ENCODE measurements at regions not wholly inside any gene's neighbourhood (a gene's known extent, or its start where the extent isn't known, plus 50 kb on each side); places are given as distances from the start of the nearest gene placed in this dataset.

GRCh38 chr13:97766749-97767148, 186.7 kb upstream of the IPO5 start:
- TF ChIP-seq GTF2I (CRISPR knock-in tag; conservative IDR thresholded peaks at IDR 0.05) (no peak), ESRRA (CRISPR knock-in tag; IDR thresholded peaks at IDR 0.05; ENCODE audit: borderline replicate concordance) (no peak), CBFB (CRISPR knock-in tag; IDR thresholded peaks at IDR 0.05; ENCODE audit: low read depth) (no peak), SMAD4 (CRISPR knock-in tag; IDR thresholded peaks at IDR 0.05) (no peak), ZNF317 (CRISPR knock-in tag; IDR thresholded peaks at IDR 0.05; ENCODE audit: borderline replicate concordance, low read depth) (no peak), JUN (CRISPR knock-in tag; IDR thresholded peaks at IDR 0.05) (no peak)
- TF ChIP-seq, protein P1, sequence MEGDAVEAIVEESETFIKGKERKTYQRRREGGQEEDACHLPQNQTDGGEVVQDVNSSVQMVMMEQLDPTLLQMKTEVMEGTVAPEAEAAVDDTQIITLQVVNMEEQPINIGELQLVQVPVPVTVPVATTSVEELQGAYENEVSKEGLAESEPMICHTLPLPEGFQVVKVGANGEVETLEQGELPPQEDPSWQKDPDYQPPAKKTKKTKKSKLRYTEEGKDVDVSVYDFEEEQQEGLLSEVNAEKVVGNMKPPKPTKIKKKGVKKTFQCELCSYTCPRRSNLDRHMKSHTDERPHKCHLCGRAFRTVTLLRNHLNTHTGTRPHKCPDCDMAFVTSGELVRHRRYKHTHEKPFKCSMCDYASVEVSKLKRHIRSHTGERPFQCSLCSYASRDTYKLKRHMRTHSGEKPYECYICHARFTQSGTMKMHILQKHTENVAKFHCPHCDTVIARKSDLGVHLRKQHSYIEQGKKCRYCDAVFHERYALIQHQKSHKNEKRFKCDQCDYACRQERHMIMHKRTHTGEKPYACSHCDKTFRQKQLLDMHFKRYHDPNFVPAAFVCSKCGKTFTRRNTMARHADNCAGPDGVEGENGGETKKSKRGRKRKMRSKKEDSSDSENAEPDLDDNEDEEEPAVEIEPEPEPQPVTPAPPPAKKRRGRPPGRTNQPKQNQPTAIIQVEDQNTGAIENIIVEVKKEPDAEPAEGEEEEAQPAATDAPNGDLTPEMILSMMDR (IDR thresholded peaks at IDR 0.05): no peak
